ENCODE measurements at regions not wholly inside any gene's neighbourhood (a gene's known extent, or its start where the extent isn't known, plus 50 kb on each side); places are given as distances from the start of the nearest gene placed in this dataset.

DNA sequence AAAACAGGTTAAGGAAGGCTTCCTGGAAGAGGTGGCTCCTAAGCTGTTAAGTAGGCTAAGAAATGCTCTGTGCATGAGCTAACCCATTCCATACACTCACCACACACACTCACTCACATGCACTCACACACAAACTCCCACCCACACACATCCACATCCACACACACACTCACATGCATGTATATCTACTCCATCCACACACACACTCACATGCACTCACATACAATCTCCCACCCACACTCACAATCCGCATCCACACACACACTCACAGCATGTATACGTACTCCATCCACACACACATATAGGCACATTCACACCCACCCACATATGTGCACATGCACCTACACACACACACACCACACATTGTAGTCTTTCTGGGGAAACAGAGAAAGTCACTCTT is 89.3 kb upstream of the HNF1B start:
- FAIRE-seq, result no peak

DNA sequence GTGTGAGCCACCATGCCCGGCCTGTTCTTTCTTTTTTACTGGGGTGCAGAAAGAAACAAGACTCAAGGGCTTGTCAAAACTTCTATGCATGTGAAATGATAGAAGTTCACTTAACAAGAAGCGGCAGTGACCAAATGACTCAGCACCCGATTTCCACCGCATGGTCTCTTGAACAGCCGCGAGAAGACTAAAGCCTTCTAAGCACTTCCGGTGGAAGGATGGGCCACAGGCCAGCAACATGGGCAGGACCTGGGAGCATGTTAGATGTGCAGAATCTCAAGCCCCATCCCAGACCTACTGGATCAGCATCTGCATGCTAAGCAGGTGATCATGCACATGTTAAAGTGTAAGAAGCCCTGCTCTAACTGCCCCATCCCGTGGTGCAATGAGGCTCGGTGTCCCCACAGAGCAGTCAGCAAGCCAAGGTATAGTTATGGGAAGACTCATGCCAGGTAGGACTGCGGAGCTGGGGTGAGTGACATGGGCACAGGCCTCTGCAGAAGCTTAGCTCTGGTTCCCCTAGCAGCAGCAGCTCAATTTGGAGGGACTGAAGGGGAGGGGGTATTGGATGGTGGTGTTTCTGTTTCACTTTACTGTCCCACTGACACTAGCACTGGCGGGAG is 88.5 kb upstream of the HNF1B start:
- H3K9me3 ChIP-seq (ENCODE audit: control insufficient read depth, low read depth, low read length), result no peaks in the 10 kb centered on the region
- H3K27ac ChIP-seq (ENCODE audit: control insufficient read depth, insufficient read depth, low read length), result no peak overlapping the region
- no peak overlapping the region for H3K4me2 ChIP-seq (ENCODE audit: control insufficient read depth, extremely low read depth, insufficient read depth, low read depth, low read length)
- H3K27me3 ChIP-seq (ENCODE audit: control insufficient read depth, extremely low read depth, insufficient read depth, low read length), result peaks cover 17% of the 10 kb centered on the region
- no peaks in the 10 kb centered on the region for H3K79me2 ChIP-seq (ENCODE audit: control insufficient read depth, insufficient read depth, low read length)
- no peak overlapping the region for H3K9ac ChIP-seq (ENCODE audit: control insufficient read depth, extremely low read depth, insufficient read depth, low read length)
- H3K36me3 ChIP-seq (ENCODE audit: control insufficient read depth in 2 of 2, extremely low read depth in 1 of 2, insufficient read depth in 2 of 2, low read length in 2 of 2), result no peaks in the 10 kb centered on the region
- FAIRE-seq (no peak), DNase-seq (ENCODE audit: low read depth, low spot score) (no peak)
- dilution Hi-C loops (cut with MboI; ENCODE audit: extremely low pct_ligation_motif_present, low sequenced_read_pairs), result no loop called here
- TF ChIP-seq, protein P1, sequence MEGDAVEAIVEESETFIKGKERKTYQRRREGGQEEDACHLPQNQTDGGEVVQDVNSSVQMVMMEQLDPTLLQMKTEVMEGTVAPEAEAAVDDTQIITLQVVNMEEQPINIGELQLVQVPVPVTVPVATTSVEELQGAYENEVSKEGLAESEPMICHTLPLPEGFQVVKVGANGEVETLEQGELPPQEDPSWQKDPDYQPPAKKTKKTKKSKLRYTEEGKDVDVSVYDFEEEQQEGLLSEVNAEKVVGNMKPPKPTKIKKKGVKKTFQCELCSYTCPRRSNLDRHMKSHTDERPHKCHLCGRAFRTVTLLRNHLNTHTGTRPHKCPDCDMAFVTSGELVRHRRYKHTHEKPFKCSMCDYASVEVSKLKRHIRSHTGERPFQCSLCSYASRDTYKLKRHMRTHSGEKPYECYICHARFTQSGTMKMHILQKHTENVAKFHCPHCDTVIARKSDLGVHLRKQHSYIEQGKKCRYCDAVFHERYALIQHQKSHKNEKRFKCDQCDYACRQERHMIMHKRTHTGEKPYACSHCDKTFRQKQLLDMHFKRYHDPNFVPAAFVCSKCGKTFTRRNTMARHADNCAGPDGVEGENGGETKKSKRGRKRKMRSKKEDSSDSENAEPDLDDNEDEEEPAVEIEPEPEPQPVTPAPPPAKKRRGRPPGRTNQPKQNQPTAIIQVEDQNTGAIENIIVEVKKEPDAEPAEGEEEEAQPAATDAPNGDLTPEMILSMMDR (optimal IDR thresholded peaks at IDR 0.05 in 1 of 3, IDR thresholded peaks at IDR 0.05 in 1 of 3, conservative IDR thresholded peaks at IDR 0.05 in 1 of 3; ENCODE audit: extremely low read depth in 1 of 3, insufficient read depth in 2 of 3, low read length in 3 of 3), result no peak
- no peak for TF ChIP-seq EZH2 (IDR thresholded peaks at IDR 0.05; ENCODE audit: low read length)
- H2AFZ ChIP-seq (ENCODE audit: control insufficient read depth, low read length), result no peak overlapping the region
- H3K9me1 ChIP-seq (ENCODE audit: control insufficient read depth, extremely low read depth, insufficient read depth, low read length), result no peaks in the 10 kb centered on the region
- H3K4me1 ChIP-seq (ENCODE audit: control insufficient read depth, extremely low read depth, insufficient read depth, low read length), result peaks cover 4% of the 10 kb centered on the region
- no peak overlapping the region for H3K4me3 ChIP-seq (ENCODE audit: control insufficient read depth in 2 of 3, extremely low read depth in 1 of 3, insufficient read depth in 2 of 3, low read depth in 1 of 3, low read length in 3 of 3)
- no peaks in the 10 kb centered on the region for H4K20me1 ChIP-seq (ENCODE audit: control insufficient read depth, extremely low read depth, insufficient read depth, low read length)

More for the DNA sequence above, 89.3 kb upstream of the HNF1B start:
- Histone ChIP-seq H3K9ac (ENCODE audit: control insufficient read depth, extremely low read depth, insufficient read depth, low read length) (no peak overlapping the region), H3K36me3 (ENCODE audit: control insufficient read depth in 2 of 2, extremely low read depth in 1 of 2, insufficient read depth in 2 of 2, low read length in 2 of 2) (no peaks in the 10 kb centered on the region), H3K9me3 (ENCODE audit: control insufficient read depth, low read depth, low read length) (no peaks in the 10 kb centered on the region), H3K27me3 (ENCODE audit: control insufficient read depth, extremely low read depth, insufficient read depth, low read length) (peaks cover 22% of the 10 kb centered on the region), H3K79me2 (ENCODE audit: control insufficient read depth, insufficient read depth, low read length) (no peaks in the 10 kb centered on the region), H4K20me1 (ENCODE audit: control insufficient read depth, extremely low read depth, insufficient read depth, low read length) (no peaks in the 10 kb centered on the region), H3K4me2 (ENCODE audit: control insufficient read depth, extremely low read depth, insufficient read depth, low read depth, low read length) (no peak overlapping the region), H3K9me1 (ENCODE audit: control insufficient read depth, extremely low read depth, insufficient read depth, low read length) (no peaks in the 10 kb centered on the region), H3K4me1 (ENCODE audit: control insufficient read depth, extremely low read depth, insufficient read depth, low read length) (no peaks in the 10 kb centered on the region), H3K4me3 (ENCODE audit: control insufficient read depth in 2 of 3, extremely low read depth in 1 of 3, insufficient read depth in 2 of 3, low read depth in 1 of 3, low read length in 3 of 3) (no peak overlapping the region), H3K27ac (ENCODE audit: control insufficient read depth, insufficient read depth, low read length) (no peak overlapping the region), H2AFZ (ENCODE audit: control insufficient read depth, low read length) (no peak overlapping the region)
- no peak for DNase-seq (ENCODE audit: low read depth, low spot score)
- dilution Hi-C loops (cut with MboI; ENCODE audit: extremely low pct_ligation_motif_present, low sequenced_read_pairs), result no loop called here
- no peak for TF ChIP-seq EZH2 (IDR thresholded peaks at IDR 0.05; ENCODE audit: low read length)
- TF ChIP-seq, protein P1 (optimal IDR thresholded peaks at IDR 0.05 in 1 of 3, IDR thresholded peaks at IDR 0.05 in 1 of 3, conservative IDR thresholded peaks at IDR 0.05 in 1 of 3; ENCODE audit: extremely low read depth in 1 of 3, insufficient read depth in 2 of 3, low read length in 3 of 3), result no peak

Measured in keratinocyte (primary cell).